Fibroblast of villous mesenchyme (primary cell): ENCODE measurements at regions not wholly inside any gene's neighbourhood (a gene's known extent, or its start where the extent isn't known, plus 50 kb on each side); places are given as distances from the start of the nearest gene placed in this dataset.

Experiments
- DNase-seq: peaks from one replicate; pipeline ENCODE4 v3.0.0-alpha.2; 2010; ENCODE audit warnings: low read depth
- H3K4me3 ChIP-seq: 2 replicates; pipeline ENCODE4 v1.5.1; 2011; ENCODE audit warnings: low read depth, mild to moderate bottlenecking, low read length
- CTCF ChIP-seq: IDR thresholded peaks from 2 replicates; pipeline ENCODE4 v1.5.1; 2012; ENCODE audit warnings: low read depth, mild to moderate bottlenecking, low read length; ENCODE audit not compliant: insufficient read depth

- no peak overlapping the region for H3K4me3 ChIP-seq
- no peak for DNase-seq
- no peak for TF ChIP-seq CTCF
These were observed 81.1 kb downstream of the BOD1 start for GRCh38 chr5:173535166-173535975.

GRCh38 chr5:173534664-173535063, 81.8 kb downstream of the BOD1 start:
- TF ChIP-seq CTCF = no peak
- no peak for DNase-seq
- H3K4me3 ChIP-seq = no peak overlapping the region

DNA sequence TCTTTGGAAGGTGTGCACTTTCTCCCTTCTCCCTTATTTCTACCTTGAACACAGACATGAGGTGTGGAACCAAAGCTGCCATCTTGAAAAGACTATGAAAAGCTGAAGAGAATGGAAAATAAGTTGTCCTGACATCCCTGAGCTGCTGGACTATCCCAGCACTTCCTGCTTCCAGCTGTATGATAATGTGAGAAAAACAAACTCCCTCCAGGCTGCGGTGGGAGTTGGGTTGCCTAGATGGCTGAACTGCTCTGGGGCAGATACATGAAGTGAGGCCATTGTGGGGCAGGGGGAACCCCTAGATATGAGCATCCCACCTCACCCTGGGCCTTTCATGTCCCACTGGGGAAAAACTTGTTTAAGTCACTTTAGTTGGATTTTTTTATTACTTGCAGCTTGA, 82.4 kb downstream of the BOD1 start:
- DNase-seq = no peak
- H3K4me3 ChIP-seq = no peak overlapping the region
- TF ChIP-seq CTCF = no peak

- no peak for DNase-seq
- no peak for TF ChIP-seq CTCF
- no peak overlapping the region for H3K4me3 ChIP-seq
These were observed 83.7 kb downstream of the BOD1 start for GRCh38 chr5:173532689-173533250.

GRCh38 chr5:173531863-173532262, 84.6 kb downstream of the BOD1 start:
- no peak overlapping the region for H3K4me3 ChIP-seq
- no peak for TF ChIP-seq CTCF
- DNase-seq = no peak

GRCh38 chr5:173530547-173530946, 85.9 kb downstream of the BOD1 start:
- H3K4me3 ChIP-seq = no peak overlapping the region
- TF ChIP-seq CTCF = peak; percentile 21
- peak; percentile 5 for DNase-seq

DNA sequence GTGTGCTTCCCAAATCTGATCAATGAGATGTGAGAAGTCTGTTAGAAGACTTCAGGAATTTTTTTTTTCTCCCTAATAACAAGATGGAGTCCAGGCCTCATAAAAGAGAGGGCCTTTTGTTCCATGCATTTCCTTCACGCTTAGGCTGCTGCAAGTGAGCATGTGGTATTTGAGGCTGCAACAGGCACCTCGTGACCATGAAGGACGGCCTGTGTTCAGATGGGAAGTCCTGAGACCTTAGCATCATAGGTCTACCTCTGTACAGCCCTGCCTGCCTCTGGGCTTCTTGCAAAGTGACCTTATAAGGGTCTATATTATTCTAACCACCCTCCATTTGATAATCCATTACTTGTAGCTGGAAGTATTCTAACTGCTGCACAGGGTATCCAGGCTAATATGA, 86.6 kb downstream of the BOD1 start:
- TF ChIP-seq CTCF = no peak
- no peak for DNase-seq
- H3K4me3 ChIP-seq = no peak overlapping the region
